LNCaP clone FGC (cell line): ENCODE measurements at regions not wholly inside any gene's neighbourhood (a gene's known extent, or its start where the extent isn't known, plus 50 kb on each side); places are given as distances from the start of the nearest gene placed in this dataset.

ENCODE experiments used
- DNase-seq: peaks from one replicate; pipeline ENCODE4 v3.0.0-alpha.2; 2011; ENCODE audit warnings: low read depth
- H3K4me3 ChIP-seq: 2 replicates; pipeline ENCODE4 v1.5.1; 2011; ENCODE audit warnings: mild to moderate bottlenecking, low read depth, low read length, control low read depth
- TF ChIP-seq, protein P1 (sequence below): IDR thresholded peaks from 2 replicates; pipeline ENCODE4 v1.5.1; 2012; ENCODE audit warnings: mild to moderate bottlenecking; ENCODE audit not compliant: control insufficient read depth, insufficient read depth; ENCODE audit errors: extremely low read depth

DNA sequence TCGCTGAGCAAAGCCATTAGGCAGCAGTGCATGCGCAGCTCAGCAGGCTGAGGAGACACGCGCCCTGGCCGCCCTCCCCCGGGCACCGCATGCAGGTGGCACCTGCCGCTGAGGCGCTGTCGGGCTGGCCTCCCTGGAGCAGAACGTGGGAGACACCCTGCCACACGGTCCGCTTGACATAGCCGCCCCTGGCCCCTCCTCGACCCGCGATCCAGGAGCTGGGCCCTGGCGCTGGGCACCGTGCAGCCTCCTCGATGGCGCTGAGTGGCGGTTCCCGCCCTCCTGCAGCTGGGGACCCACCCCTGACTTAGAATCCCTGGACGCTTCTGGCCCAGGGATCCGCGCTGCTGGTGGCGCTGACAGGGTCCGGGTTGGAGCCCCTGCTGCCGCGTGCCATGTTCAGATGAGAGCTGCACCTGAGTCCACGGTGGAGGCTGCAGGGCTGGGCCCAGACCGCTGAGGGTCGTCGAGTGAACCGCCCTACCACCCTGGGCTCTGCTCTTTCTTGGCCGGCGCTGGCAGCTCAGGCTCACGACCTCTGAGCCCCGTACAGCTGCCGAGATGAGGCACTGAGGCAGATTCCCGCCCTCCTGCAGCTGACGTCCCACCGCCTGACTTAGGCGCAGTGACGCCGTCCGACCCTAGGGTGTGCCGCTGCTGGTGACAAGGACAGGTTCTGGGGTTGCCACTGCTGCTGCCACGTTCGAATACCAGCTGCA is 116.8 kb downstream of the OR13A1 start:
- TF ChIP-seq, protein P1, sequence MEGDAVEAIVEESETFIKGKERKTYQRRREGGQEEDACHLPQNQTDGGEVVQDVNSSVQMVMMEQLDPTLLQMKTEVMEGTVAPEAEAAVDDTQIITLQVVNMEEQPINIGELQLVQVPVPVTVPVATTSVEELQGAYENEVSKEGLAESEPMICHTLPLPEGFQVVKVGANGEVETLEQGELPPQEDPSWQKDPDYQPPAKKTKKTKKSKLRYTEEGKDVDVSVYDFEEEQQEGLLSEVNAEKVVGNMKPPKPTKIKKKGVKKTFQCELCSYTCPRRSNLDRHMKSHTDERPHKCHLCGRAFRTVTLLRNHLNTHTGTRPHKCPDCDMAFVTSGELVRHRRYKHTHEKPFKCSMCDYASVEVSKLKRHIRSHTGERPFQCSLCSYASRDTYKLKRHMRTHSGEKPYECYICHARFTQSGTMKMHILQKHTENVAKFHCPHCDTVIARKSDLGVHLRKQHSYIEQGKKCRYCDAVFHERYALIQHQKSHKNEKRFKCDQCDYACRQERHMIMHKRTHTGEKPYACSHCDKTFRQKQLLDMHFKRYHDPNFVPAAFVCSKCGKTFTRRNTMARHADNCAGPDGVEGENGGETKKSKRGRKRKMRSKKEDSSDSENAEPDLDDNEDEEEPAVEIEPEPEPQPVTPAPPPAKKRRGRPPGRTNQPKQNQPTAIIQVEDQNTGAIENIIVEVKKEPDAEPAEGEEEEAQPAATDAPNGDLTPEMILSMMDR, result no peak
- no peak overlapping the region for H3K4me3 ChIP-seq
- DNase-seq, result no peak

DNA sequence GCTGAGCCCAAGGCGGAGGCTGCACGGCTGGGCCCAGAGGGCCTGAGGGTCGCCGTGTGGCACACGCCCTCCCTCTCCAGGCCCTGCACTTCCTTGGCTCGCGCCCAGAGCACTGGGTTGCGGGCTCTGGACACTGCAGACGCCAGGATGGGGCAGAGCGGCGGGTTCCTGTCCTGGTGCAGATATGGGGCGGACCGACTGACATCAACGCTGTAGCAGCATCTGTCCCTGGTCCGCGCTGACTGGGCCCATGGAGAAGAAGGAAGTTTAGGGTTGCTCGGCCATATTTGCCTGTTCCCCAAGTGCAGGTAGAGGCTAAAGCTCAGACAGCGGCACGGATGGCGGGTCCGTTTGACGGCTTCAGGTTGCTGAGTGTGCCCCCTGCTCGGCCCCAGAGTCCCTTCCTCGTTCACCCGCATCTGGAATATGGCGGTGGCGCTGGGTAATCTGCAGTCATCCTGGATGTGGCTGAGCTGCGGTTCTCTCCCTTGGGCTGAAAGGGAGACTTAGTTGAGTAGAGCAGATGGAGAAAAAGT is 116.1 kb downstream of the OR13A1 start:
- TF ChIP-seq, protein P1, result no peak
- no peak for DNase-seq
- H3K4me3 ChIP-seq, result no peak overlapping the region

DNA sequence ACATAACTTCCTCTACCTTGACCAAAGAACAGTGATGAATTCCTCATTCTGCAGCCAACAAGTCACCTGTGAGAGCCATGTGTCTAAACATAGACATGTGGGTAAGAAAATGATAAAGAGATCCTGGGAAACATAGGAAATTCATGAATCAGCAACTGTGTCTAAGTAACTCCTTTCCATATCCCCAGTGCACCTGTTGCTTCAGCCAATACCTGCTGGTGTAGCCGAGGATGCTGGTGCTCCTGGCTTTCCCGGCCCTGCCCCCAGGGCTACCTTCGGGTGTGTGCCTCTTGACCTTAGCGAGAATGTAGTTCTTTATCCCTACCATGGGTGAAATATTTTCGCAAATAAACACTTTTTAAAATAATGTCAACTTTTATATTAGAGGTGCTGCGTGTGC is 114.1 kb downstream of the OR13A1 start:
- TF ChIP-seq, protein P1, result no peak
- no peak for DNase-seq
- H3K4me3 ChIP-seq, result no peak overlapping the region

DNA sequence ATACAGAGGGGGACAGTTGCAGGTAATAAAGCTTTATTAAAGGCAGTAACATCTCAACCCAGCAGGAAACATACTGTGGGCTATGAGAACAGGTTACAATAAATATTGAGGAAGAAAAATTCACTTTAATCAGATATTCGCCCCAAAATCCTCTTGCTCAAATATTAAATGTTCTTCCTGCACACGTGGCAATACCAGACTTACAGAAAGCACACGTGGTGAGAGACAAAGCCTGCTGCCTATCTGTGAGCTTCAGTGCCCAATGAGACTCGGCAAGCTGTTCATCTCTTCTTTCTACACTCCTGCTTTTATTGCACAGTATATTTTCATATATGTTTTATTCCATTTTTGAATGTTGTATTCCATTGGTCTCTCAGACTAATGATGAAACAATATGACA is 113.2 kb downstream of the OR13A1 start:
- TF ChIP-seq, protein P1, result no peak
- H3K4me3 ChIP-seq, result no peak overlapping the region
- DNase-seq, result no peak

DNA sequence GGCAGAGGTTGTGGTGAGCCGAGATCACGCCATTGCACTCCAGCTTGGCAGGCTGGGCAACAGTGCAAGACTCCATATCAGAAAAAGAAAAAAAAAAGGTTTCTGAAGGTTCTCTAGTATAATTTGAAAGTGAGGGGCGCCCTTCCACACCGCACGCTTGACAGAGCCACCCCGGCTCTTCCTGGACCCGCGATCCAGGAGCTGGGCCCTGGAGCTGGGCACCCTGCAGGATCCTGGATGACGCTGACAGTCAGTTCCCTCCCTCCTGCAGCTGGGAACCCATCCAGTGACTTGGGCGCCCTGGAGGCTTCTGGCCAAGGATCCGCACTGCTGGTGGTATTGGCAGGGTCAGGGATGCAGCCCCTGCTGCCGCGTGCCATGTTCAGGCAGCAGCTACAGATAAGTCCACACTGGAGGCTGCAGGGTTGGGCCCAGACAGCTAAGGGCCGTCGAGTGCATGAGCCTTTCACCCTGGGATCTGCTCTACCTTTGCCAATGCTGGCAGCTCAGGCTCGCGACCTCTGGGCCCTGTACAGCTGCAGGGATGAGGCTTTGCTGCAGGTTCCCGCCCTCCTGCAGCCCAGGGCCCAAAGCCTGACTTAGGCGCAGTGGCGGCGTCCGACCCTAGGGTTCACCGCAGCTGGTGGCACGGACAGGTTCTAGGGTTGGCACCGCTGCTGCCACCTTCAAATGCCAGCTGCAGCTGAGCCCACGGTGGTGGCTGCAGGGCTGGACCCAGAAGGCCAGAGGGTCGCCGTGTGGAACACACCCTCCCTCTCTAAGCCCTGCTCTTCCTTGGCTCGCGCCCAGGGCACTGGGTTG is 110.2 kb downstream of the OR13A1 start:
- DNase-seq, result no peak
- H3K4me3 ChIP-seq, result no peak overlapping the region
- TF ChIP-seq, protein P1, result no peak

DNA sequence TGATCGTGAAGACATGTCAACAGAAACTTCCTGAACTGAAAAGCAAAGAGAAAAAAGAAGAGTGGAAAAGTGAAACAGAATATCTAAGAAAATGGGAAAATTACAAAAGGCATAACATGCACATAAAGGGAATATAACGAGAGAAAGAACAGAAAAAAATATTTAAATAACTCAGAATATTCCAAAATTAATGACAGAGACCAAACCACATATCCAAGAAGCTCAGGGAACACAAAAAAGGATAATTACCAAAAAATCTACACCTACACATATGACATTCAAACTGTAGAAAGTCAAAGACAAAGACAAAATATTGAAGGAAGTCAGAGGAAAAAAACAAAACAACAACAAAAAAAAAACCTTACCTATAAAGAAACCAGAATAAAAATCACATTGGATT is 105.5 kb downstream of the OR13A1 start:
- DNase-seq, result no peak
- H3K4me3 ChIP-seq, result no peak overlapping the region
- TF ChIP-seq, protein P1, result no peak
